ENCODE measurements at regions not wholly inside any gene's neighbourhood (a gene's known extent, or its start where the extent isn't known, plus 50 kb on each side); places are given as distances from the start of the nearest gene placed in this dataset.
A peak's percentile ranks its signal among the peaks of the same experiment; 100 is the strongest.

GRCh38 chr20:12058216-12058615 lies 140.5 kb downstream of the BTBD3 start:
- H3K4me1 ChIP-seq (ENCODE audit: control insufficient read depth in 2 of 2, insufficient read depth in 2 of 2, low read length in 2 of 2), result peaks cover 13 to 16% of the 10 kb centered on the region in 2 donors
- Mint-ChIP-seq H3K4me3 (no peak overlapping the region), H3K27ac (no peak overlapping the region), H3K27me3 (no peaks in the 10 kb centered on the region), H3K9me3 (ENCODE audit: insufficient read depth) (peaks cover 7% of the 10 kb centered on the region), H3K4me1 (peaks cover 13% of the 10 kb centered on the region)
- ATAC-seq (ENCODE audit: low read depth) (no peak), DNase-seq (no peak)
- peak overlapping the region; percentile 5 for H2AFZ ChIP-seq (ENCODE audit: insufficient read depth, low read depth, low read length, poor library complexity, severe bottlenecking)
- TF ChIP-seq EZH2 (IDR thresholded peaks at IDR 0.05; ENCODE audit: borderline replicate concordance, insufficient read depth, low read depth, low read length, poor library complexity, severe bottlenecking) (no peak), CTCF (IDR thresholded peaks at IDR 0.05) (no peak)
- H3K4me2 ChIP-seq (replicated peaks; ENCODE audit: low read depth, low read length, poor library complexity, severe bottlenecking), result no peak overlapping the region
- H3K27ac ChIP-seq (ENCODE audit: low read length in 2 of 2), result no peak overlapping the region
- no peak overlapping the region for H3K4me3 ChIP-seq (ENCODE audit: control extremely low read depth in 1 of 5, extremely low read depth in 1 of 5, insufficient read depth in 1 of 5, low read depth in 2 of 5, low read length in 4 of 5)
- WGBS (ENCODE audit: insufficient coverage), result 30% methylated on average over 2 of the region's 4 CpGs
- intact Hi-C loops (cut with micrococcal nuclease), result no loop called here
- POLR2A ChIA-PET, result no interaction called here
- no peaks in the 10 kb centered on the region for H3K27me3 ChIP-seq (replicated peaks in 1 of 4; ENCODE audit: control extremely low read depth in 1 of 4, control insufficient read depth in 3 of 4, insufficient read depth in 4 of 4, low read length in 3 of 4)
- H3K36me3 ChIP-seq (replicated peaks in 1 of 2; ENCODE audit: control extremely low read depth in 1 of 2, control insufficient read depth in 1 of 2, extremely low read depth in 1 of 2, insufficient read depth in 2 of 2, low read length in 1 of 2), result no peaks in the 10 kb centered on the region
- CTCF ChIA-PET, result no interaction called here
- H3K9me3 ChIP-seq (ENCODE audit: control extremely low read depth in 1 of 3, control insufficient read depth in 2 of 3, insufficient read depth in 1 of 3, low read length in 2 of 3), result peaks cover 0 to 18% (median 0%) of the 10 kb centered on the region in 3 donors
- no peaks in the 10 kb centered on the region for H3K79me2 ChIP-seq (ENCODE audit: control insufficient read depth, insufficient read depth, low read length)
- no peaks in the 10 kb centered on the region for H4K20me1 ChIP-seq (ENCODE audit: control insufficient read depth, insufficient read depth, low read length, poor library complexity, severe bottlenecking)
- no peak overlapping the region for H3K9ac ChIP-seq (ENCODE audit: low read length)

- peaks cover 2% of the 10 kb centered on the region for H3K4me1 Mint-ChIP-seq
- intact Hi-C loops (cut with micrococcal nuclease), result no loop called here
- no peaks in the 10 kb centered on the region for H3K27me3 ChIP-seq (replicated peaks in 1 of 4; ENCODE audit: control extremely low read depth in 1 of 4, control insufficient read depth in 3 of 4, insufficient read depth in 4 of 4, low read length in 3 of 4)
- H3K9ac ChIP-seq (ENCODE audit: low read length), result no peak overlapping the region
- H3K9me3 Mint-ChIP-seq (ENCODE audit: insufficient read depth), result peaks cover 9% of the 10 kb centered on the region
- no peak overlapping the region for H3K4me2 ChIP-seq (replicated peaks; ENCODE audit: low read depth, low read length, poor library complexity, severe bottlenecking)
- no peak overlapping the region for H3K4me3 ChIP-seq (ENCODE audit: control extremely low read depth in 1 of 5, extremely low read depth in 1 of 5, insufficient read depth in 1 of 5, low read depth in 2 of 5, low read length in 4 of 5)
- H2AFZ ChIP-seq (ENCODE audit: insufficient read depth, low read depth, low read length, poor library complexity, severe bottlenecking), result no peak overlapping the region
- H3K27ac Mint-ChIP-seq, result no peak overlapping the region
- H3K9me3 ChIP-seq (ENCODE audit: control extremely low read depth in 1 of 3, control insufficient read depth in 2 of 3, insufficient read depth in 1 of 3, low read length in 2 of 3), result peaks cover 0 to 31% (median 7%) of the 10 kb centered on the region in 3 donors
- ATAC-seq (ENCODE audit: low read depth), result no peak
- TF ChIP-seq EZH2 (IDR thresholded peaks at IDR 0.05; ENCODE audit: borderline replicate concordance, insufficient read depth, low read depth, low read length, poor library complexity, severe bottlenecking) (no peak), CTCF (IDR thresholded peaks at IDR 0.05) (no peak)
- ChIA-PET POLR2A (no interaction called here), CTCF (no interaction called here)
- H3K4me3 Mint-ChIP-seq, result no peak overlapping the region
- no peaks in the 10 kb centered on the region for H3K27me3 Mint-ChIP-seq
- H3K27ac ChIP-seq (ENCODE audit: low read length in 2 of 2), result no peak overlapping the region
- DNase-seq, result no peak
- H3K79me2 ChIP-seq (ENCODE audit: control insufficient read depth, insufficient read depth, low read length), result no peaks in the 10 kb centered on the region
- WGBS (ENCODE audit: insufficient coverage), result 75% methylated on average over 1 of the region's 1 CpG
- no peaks in the 10 kb centered on the region for H4K20me1 ChIP-seq (ENCODE audit: control insufficient read depth, insufficient read depth, low read length, poor library complexity, severe bottlenecking)
- no peaks in the 10 kb centered on the region for H3K36me3 ChIP-seq (replicated peaks in 1 of 2; ENCODE audit: control extremely low read depth in 1 of 2, control insufficient read depth in 1 of 2, extremely low read depth in 1 of 2, insufficient read depth in 2 of 2, low read length in 1 of 2)
- H3K4me1 ChIP-seq (ENCODE audit: control insufficient read depth in 2 of 2, insufficient read depth in 2 of 2, low read length in 2 of 2), result no peaks in the 10 kb centered on the region
Observed at GRCh38 chr20:12061466-12061865, 143.8 kb downstream of the BTBD3 start.

All from B cell (primary cell).